ENCODE measurements at regions not wholly inside any gene's neighbourhood (a gene's known extent, or its start where the extent isn't known, plus 50 kb on each side); places are given as distances from the start of the nearest gene placed in this dataset.

DNA sequence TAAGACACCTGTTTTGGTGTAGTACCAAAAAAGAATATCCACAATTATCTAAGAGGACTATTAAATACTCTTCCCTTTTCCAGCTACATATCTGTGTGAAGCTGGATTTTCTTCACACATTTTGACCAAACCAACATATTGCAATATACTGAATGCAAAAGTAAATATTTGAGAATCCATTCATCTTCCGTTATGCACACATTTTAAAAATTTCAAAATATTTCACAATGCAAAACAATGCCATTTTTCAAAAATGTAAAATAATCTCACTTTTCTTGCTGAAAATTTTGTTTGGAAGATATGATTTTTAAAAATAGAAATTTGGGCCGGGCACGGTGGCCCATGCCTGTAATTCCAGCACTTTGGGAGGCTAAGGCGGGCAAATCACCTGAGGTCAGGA is 133.9 kb upstream of the FUT8 start:
- no peaks in the 10 kb centered on the region for H3K79me1 ChIP-seq (ENCODE audit: low read depth in 1 of 2, low read length in 2 of 2)
- intact Hi-C loops (cut with micrococcal nuclease) (no loop called here), dilution Hi-C loops (cut with HindIII; ENCODE audit: low sequenced_read_pairs, unreplicated experiment) (no loop called here), in situ Hi-C loops (cut with MboI; ENCODE audit: low sequenced_read_pairs) (no loop called here)
- H3K18ac ChIP-seq (ENCODE audit: low read depth, low read length): no peak overlapping the region
- H2BK15ac ChIP-seq (ENCODE audit: low read depth, low read length): no peak overlapping the region
- peaks cover 3% of the 10 kb centered on the region; the same call in 1 of the 2 replicates for H3K27me3 ChIP-seq (ENCODE audit: control insufficient read depth, insufficient read depth, low read length)
- BruUV-seq (replicated peaks): no TSS peak
- DNase-seq: no peak
- no peak overlapping the region for H3K56ac ChIP-seq (ENCODE audit: extremely low read depth, insufficient read depth, low read length)
- WGBS, 2 experiments (ENCODE audit: extremely low coverage in 2 of 2, insufficient read length in 1 of 2): no CpG with 5 or more reads among the region's 4 CpGs
- H2BK120ac ChIP-seq (ENCODE audit: low read depth, low read length): no peak overlapping the region
- no peak overlapping the region for H4K8ac ChIP-seq (ENCODE audit: low read depth in 2 of 2, low read length in 2 of 2)
- H2AFZ ChIP-seq (replicated peaks; ENCODE audit: low read length, poor library complexity): no peak overlapping the region
- no peak overlapping the region for H2AK9ac ChIP-seq (replicated peaks; ENCODE audit: low read depth, low read length, poor library complexity)
- CTCF ChIA-PET: interaction anchor here (0.7 kb wide), 1 partner anchor 52 kb away, joined by 3 read pairs; no protein-coding TSS in a partner anchor
- H4K5ac ChIP-seq (ENCODE audit: low read depth, low read length): no peak overlapping the region
- no peak overlapping the region for H4K91ac ChIP-seq (ENCODE audit: insufficient read depth, low read depth, low read length)
- H3K9me1 ChIP-seq (ENCODE audit: insufficient read depth, low read length): peaks cover 8% of the 10 kb centered on the region; the same call in 1 of the 2 replicates
- TF ChIP-seq CHD1 (IDR thresholded peaks at IDR 0.05; ENCODE audit: low read depth, low read length) (no peak), POLR2A (IDR thresholded peaks at IDR 0.05; ENCODE audit: low read depth, low read length) (no peak), RFX5 (IDR thresholded peaks at IDR 0.05; ENCODE audit: low read depth, low read length) (no peak), MXI1 (IDR thresholded peaks at IDR 0.05; ENCODE audit: borderline replicate concordance, low read depth, low read length) (no peak), NFE2L2 (IDR thresholded peaks at IDR 0.05; ENCODE audit: low read depth, low read length) (no peak), BHLHE40 (IDR thresholded peaks at IDR 0.05; ENCODE audit: low read depth, low read length) (no peak), RCOR1 (IDR thresholded peaks at IDR 0.05; ENCODE audit: insufficient replicate concordance, low read length) (no peak), CEBPB (IDR thresholded peaks at IDR 0.05; ENCODE audit: low read depth, low read length) (no peak), MAZ (IDR thresholded peaks at IDR 0.05; ENCODE audit: borderline replicate concordance, low read depth, low read length) (no peak), RAD21 (IDR thresholded peaks at IDR 0.05; ENCODE audit: low read length) (no peak), MAFK (IDR thresholded peaks at IDR 0.05; ENCODE audit: low read depth, low read length) (no peak), FOS (IDR thresholded peaks at IDR 0.05; ENCODE audit: low read depth, low read length) (no peak), SMC3 (IDR thresholded peaks at IDR 0.05; ENCODE audit: low read depth, low read length) (no peak)
- TF ChIP-seq, protein P1, sequence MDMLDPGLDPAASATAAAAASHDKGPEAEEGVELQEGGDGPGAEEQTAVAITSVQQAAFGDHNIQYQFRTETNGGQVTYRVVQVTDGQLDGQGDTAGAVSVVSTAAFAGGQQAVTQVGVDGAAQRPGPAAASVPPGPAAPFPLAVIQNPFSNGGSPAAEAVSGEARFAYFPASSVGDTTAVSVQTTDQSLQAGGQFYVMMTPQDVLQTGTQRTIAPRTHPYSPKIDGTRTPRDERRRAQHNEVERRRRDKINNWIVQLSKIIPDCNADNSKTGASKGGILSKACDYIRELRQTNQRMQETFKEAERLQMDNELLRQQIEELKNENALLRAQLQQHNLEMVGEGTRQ (IDR thresholded peaks at IDR 0.05; ENCODE audit: low read depth, low read length): no peak
- TF ChIP-seq, protein P2, sequence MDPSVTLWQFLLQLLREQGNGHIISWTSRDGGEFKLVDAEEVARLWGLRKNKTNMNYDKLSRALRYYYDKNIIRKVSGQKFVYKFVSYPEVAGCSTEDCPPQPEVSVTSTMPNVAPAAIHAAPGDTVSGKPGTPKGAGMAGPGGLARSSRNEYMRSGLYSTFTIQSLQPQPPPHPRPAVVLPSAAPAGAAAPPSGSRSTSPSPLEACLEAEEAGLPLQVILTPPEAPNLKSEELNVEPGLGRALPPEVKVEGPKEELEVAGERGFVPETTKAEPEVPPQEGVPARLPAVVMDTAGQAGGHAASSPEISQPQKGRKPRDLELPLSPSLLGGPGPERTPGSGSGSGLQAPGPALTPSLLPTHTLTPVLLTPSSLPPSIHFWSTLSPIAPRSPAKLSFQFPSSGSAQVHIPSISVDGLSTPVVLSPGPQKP (IDR thresholded peaks at IDR 0.05; ENCODE audit: borderline replicate concordance, low read depth, low read length): no peak
- H3K27ac ChIP-seq (ENCODE audit: insufficient read depth, low read length): no peak overlapping the region
- H3K23ac ChIP-seq (ENCODE audit: low read depth, low read length): no peak overlapping the region
- no peak overlapping the region for H2BK20ac ChIP-seq (ENCODE audit: low read depth, low read length)
- no peak overlapping the region for H3K4me3 ChIP-seq (ENCODE audit: insufficient read depth, low read depth, low read length)
- POLR2A ChIA-PET (ENCODE audit: unreplicated experiment): no interaction called here
- no peaks in the 10 kb centered on the region for H3K9me3 ChIP-seq (ENCODE audit: control insufficient read depth, insufficient read depth, low read length)
- H3K14ac ChIP-seq (replicated peaks; ENCODE audit: low read depth, low read length): no peak overlapping the region
- no peak overlapping the region for H3K4me2 ChIP-seq (ENCODE audit: low read depth, low read length)
- H3K4me1 ChIP-seq (ENCODE audit: control insufficient read depth, insufficient read depth, low read length): peaks cover 7% of the 10 kb centered on the region
- no peaks in the 10 kb centered on the region for H3K36me3 ChIP-seq (ENCODE audit: control insufficient read depth, insufficient read depth, low read length)
- H2BK5ac ChIP-seq (ENCODE audit: low read depth, low read length, poor library complexity, severe bottlenecking): no peak overlapping the region
- H3K4ac ChIP-seq (ENCODE audit: low read depth, low read length): no peak overlapping the region
- no peak overlapping the region for H3K9ac ChIP-seq (ENCODE audit: low read depth, low read length)
- H4K20me1 ChIP-seq (ENCODE audit: insufficient read depth, low read length): no peaks in the 10 kb centered on the region
- ATAC-seq (ENCODE audit: low read depth): no peak
- H2AK5ac ChIP-seq (ENCODE audit: low read depth, low read length): no peak overlapping the region

Measured in IMR-90 (cell line).